Hepatocyte (in vitro differentiated cells): ENCODE measurements at regions not wholly inside any gene's neighbourhood (a gene's known extent, or its start where the extent isn't known, plus 50 kb on each side); places are given as distances from the start of the nearest gene placed in this dataset.

Experiments
- DNase-seq: peaks from one replicate; pipeline ENCODE4 v3.0.0-alpha.2; 2016; ENCODE audit warnings: low spot score
- H2AFZ ChIP-seq: fragments of 200-600 bp; sonication (generic); 2 replicates; pipeline ENCODE4 v1.6.0; 2016; ENCODE audit warnings: antibody characterized with exemption, mild to moderate bottlenecking
- H3K27ac ChIP-seq: fragments of 200-600 bp; sonication (generic); 2 replicates; pipeline ENCODE4 v1.5.1; 2016; ENCODE audit warnings: mild to moderate bottlenecking
- H3K27me3 ChIP-seq: fragments of 200-600 bp; sonication (generic); 2 replicates; pipeline ENCODE4 v1.6.1; 2016
- H3K36me3 ChIP-seq: fragments of 200-600 bp; sonication (generic); replicated peaks from 2 replicates; pipeline ENCODE4 v1.5.1; 2016; ENCODE audit warnings: low read depth; ENCODE audit not compliant: insufficient read depth
- H3K4me1 ChIP-seq: fragments of 200-600 bp; sonication (generic); 2 replicates; pipeline ENCODE4 v1.5.1; 2016; ENCODE audit warnings: mild to moderate bottlenecking, moderate library complexity; ENCODE audit not compliant: insufficient read depth
- H3K4me2 ChIP-seq: fragments of 200-600 bp; sonication (generic); 2 replicates; pipeline ENCODE4 v1.6.0; 2016
- H3K4me3 ChIP-seq: fragments of 200-600 bp; sonication (generic); 2 replicates; pipeline ENCODE4 v1.5.1; 2016; ENCODE audit warnings: mild to moderate bottlenecking
- H3K79me2 ChIP-seq: fragments of 200-600 bp; sonication (generic); 2 replicates; pipeline ENCODE4 v1.6.0; 2017; ENCODE audit warnings: mild to moderate bottlenecking
- H3K9me2 ChIP-seq: fragments of 200-600 bp; sonication (generic); replicated peaks from 2 replicates; pipeline ENCODE4 v1.6.0; 2017; ENCODE audit warnings: mild to moderate bottlenecking; ENCODE audit not compliant: insufficient read depth
- H3K9me3 ChIP-seq: fragments of 200-600 bp; sonication (generic); 2 replicates; pipeline ENCODE4 v1.5.1; 2016; ENCODE audit warnings: low read depth, mild to moderate bottlenecking
- H4K20me1 ChIP-seq: fragments of 200-600 bp; sonication (generic); 2 replicates; pipeline ENCODE4 v1.6.0; 2016; ENCODE audit warnings: mild to moderate bottlenecking; ENCODE audit not compliant: insufficient read depth, poor library complexity, severe bottlenecking
- EZH2 ChIP-seq: fragments of 200-600 bp; sonication (generic); IDR thresholded peaks from 2 replicates; pipeline ENCODE4 v1.6.1; 2016; ENCODE audit warnings: antibody characterized with exemption, mild to moderate bottlenecking, borderline replicate concordance
- EZH2phosphoT487 ChIP-seq: fragments of 200-600 bp; sonication (generic); IDR thresholded peaks from one replicate; pipeline ENCODE4 v1.6.1; 2018; ENCODE audit warnings: antibody characterized with exemption, mild to moderate bottlenecking, low read depth, moderate library complexity; ENCODE audit not compliant: unreplicated experiment, severe bottlenecking
- WGBS: methylation state at CpG from one replicate; pipeline ENCODE4 v1.1.6; 2016; ENCODE audit warnings: low lambda C conversion rate; ENCODE audit errors: missing lambda C conversion rate; 5-methylcytosine and 5-hydroxymethylcytosine counted together
- TF ChIP-seq, protein P1 (sequence below): fragments of 200-600 bp; sonication (generic); IDR thresholded peaks from 2 replicates; pipeline ENCODE4 v1.5.1; 2016; ENCODE audit warnings: antibody characterized with exemption, mild to moderate bottlenecking; ENCODE audit not compliant: poor library complexity

DNA sequence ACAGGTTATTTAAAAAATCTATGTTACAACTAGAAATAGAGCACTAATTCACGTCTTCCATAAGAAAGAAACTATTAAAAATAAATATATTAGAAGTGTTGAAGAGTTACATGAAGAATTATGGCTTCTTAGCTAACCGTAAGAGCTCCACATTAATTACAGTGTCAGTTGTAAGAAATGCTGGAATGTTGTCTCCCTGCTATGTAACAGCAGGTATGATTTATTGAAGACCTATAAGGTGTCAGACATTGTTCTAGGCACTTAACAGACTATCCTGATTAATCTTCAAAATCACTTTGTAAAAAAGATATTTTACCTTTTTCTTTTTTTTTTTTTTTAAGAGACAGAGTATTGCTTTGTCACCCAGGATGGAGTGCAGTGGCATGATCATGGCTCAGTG lies 75.8 kb upstream of the NEBL start:
- Histone ChIP-seq H3K9me3 (no peaks in the 10 kb centered on the region), H3K79me2 (no peaks in the 10 kb centered on the region), H3K4me2 (no peak overlapping the region), H3K4me1 (no peaks in the 10 kb centered on the region), H3K27ac (no peak overlapping the region), H3K36me3 (no peaks in the 10 kb centered on the region), H2AFZ (no peak overlapping the region), H4K20me1 (no peaks in the 10 kb centered on the region), H3K27me3 (no peaks in the 10 kb centered on the region), H3K4me3 (no peak overlapping the region), H3K9me2 (no peaks in the 10 kb centered on the region)
- no peak for DNase-seq
- TF ChIP-seq EZH2 (no peak), EZH2phosphoT487 (no peak)
- TF ChIP-seq, protein P1, sequence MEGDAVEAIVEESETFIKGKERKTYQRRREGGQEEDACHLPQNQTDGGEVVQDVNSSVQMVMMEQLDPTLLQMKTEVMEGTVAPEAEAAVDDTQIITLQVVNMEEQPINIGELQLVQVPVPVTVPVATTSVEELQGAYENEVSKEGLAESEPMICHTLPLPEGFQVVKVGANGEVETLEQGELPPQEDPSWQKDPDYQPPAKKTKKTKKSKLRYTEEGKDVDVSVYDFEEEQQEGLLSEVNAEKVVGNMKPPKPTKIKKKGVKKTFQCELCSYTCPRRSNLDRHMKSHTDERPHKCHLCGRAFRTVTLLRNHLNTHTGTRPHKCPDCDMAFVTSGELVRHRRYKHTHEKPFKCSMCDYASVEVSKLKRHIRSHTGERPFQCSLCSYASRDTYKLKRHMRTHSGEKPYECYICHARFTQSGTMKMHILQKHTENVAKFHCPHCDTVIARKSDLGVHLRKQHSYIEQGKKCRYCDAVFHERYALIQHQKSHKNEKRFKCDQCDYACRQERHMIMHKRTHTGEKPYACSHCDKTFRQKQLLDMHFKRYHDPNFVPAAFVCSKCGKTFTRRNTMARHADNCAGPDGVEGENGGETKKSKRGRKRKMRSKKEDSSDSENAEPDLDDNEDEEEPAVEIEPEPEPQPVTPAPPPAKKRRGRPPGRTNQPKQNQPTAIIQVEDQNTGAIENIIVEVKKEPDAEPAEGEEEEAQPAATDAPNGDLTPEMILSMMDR, result no peak
- WGBS, result 85% methylated on average over 2 of the region's 2 CpGs

DNA sequence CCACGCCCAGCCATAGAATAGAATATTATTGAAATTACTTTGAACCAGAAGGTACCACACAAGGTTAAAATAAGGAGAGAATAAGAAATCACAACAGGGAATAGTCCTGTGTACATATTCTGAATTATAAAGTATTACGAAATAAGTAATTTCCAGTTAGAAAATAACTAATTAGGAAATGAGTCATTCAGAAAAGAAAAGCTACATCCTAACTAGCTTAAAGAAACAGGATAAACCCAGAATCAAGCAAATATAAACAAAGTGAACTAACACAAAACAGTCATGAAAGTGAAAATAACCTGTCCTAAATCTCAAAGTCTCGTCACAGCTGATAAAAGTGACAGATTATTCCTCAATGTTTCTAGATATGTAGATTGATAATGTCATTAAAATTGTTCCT lies 74.8 kb upstream of the NEBL start:
- Histone ChIP-seq H3K79me2 (no peaks in the 10 kb centered on the region), H3K36me3 (no peaks in the 10 kb centered on the region), H3K27me3 (no peaks in the 10 kb centered on the region), H3K27ac (no peak overlapping the region), H3K9me3 (no peaks in the 10 kb centered on the region), H4K20me1 (no peaks in the 10 kb centered on the region), H3K9me2 (no peaks in the 10 kb centered on the region), H3K4me3 (no peak overlapping the region), H3K4me2 (no peak overlapping the region), H2AFZ (no peak overlapping the region), H3K4me1 (no peaks in the 10 kb centered on the region)
- no peak for DNase-seq
- 77% methylated on average over 3 of the region's 3 CpGs for WGBS
- TF ChIP-seq EZH2phosphoT487 (no peak), EZH2 (no peak)
- TF ChIP-seq, protein P1, result no peak

GRCh38 chr10:20970708-20971107 lies 73.6 kb upstream of the NEBL start:
- Histone ChIP-seq H3K27me3 (no peaks in the 10 kb centered on the region), H3K4me3 (no peak overlapping the region), H3K36me3 (no peaks in the 10 kb centered on the region), H4K20me1 (no peaks in the 10 kb centered on the region), H3K9me3 (no peaks in the 10 kb centered on the region), H3K79me2 (no peaks in the 10 kb centered on the region), H3K27ac (no peak overlapping the region), H3K4me2 (no peak overlapping the region), H3K9me2 (no peaks in the 10 kb centered on the region), H2AFZ (no peak overlapping the region), H3K4me1 (no peaks in the 10 kb centered on the region)
- no peak for TF ChIP-seq EZH2
- 84% methylated on average over 4 of the region's 4 CpGs for WGBS
- no peak for DNase-seq

- no peaks in the 10 kb centered on the region for H3K9me2 ChIP-seq
- no peaks in the 10 kb centered on the region for H3K9me3 ChIP-seq
- 94% methylated on average over 3 of the region's 3 CpGs for WGBS
- no peak overlapping the region for H2AFZ ChIP-seq
- no peak overlapping the region for H3K4me3 ChIP-seq
- H3K79me2 ChIP-seq, result no peaks in the 10 kb centered on the region
- H3K4me1 ChIP-seq, result no peaks in the 10 kb centered on the region
- H3K27me3 ChIP-seq, result no peaks in the 10 kb centered on the region
- no peaks in the 10 kb centered on the region for H3K36me3 ChIP-seq
- H4K20me1 ChIP-seq, result no peaks in the 10 kb centered on the region
- no peak for DNase-seq
- H3K4me2 ChIP-seq, result no peak overlapping the region
- H3K27ac ChIP-seq, result no peak overlapping the region
- no peak for TF ChIP-seq EZH2phosphoT487
- no peak for TF ChIP-seq EZH2
- TF ChIP-seq, protein P1, result no peak
Measured at GRCh38 chr10:20970044-20970443, 72.9 kb upstream of the NEBL start.
